H1 (cell line): ENCODE measurements at regions not wholly inside any gene's neighbourhood (a gene's known extent, or its start where the extent isn't known, plus 50 kb on each side); places are given as distances from the start of the nearest gene placed in this dataset.

Experiments used
- CTCF ChIA-PET: fragments of 300-600 bp; sonication (Branson Sonifier 250); formaldehyde crosslinking; loops from one replicate; lab custom pipeline; 2021; ENCODE audit not compliant: partially characterized antibody; lab: Charles Lee
- POLR2A ChIA-PET: fragments of 300-600 bp; sonication (Branson Sonifier 250); formaldehyde crosslinking; loops from one replicate; lab custom pipeline; 2021; ENCODE audit warnings: inconsistent platforms; ENCODE audit not compliant: partially characterized antibody; lab: Charles Lee
- DNase-seq, 2 experiments: peaks; one replicate each; pipeline versions ENCODE4 v3.0.0 to v3.0.0-alpha.2; 2010 to 2022; ENCODE audit warnings: low spot score in 2 of 2, low read depth in 1 of 2, mixed read lengths in 1 of 2
- FAIRE-seq: peaks from 2 replicates; lab custom pipeline; 2011; peaks lifted over from hg19 to GRCh38; lab: Jason Lieb, UNC
- H2AFZ ChIP-seq: 2 replicates; pipeline ENCODE4 v1.8.1; 2012; ENCODE audit warnings: low read length, inconsistent platforms
- H2AK5ac ChIP-seq: 2 replicates; pipeline ENCODE4 v1.6.1; 2013; ENCODE audit warnings: low read depth, low read length
- H2BK120ac ChIP-seq: replicated peaks from 2 replicates; pipeline ENCODE3; 2013; ENCODE audit warnings: low read depth, low read length, inconsistent platforms
- H2BK12ac ChIP-seq: 2 replicates; pipeline ENCODE4 v1.6.1; 2013; ENCODE audit warnings: low read depth, low read length
- H2BK15ac ChIP-seq: 2 replicates; pipeline ENCODE4 v1.6.1; 2013; ENCODE audit warnings: low read length
- H2BK20ac ChIP-seq: 2 replicates; pipeline ENCODE4 v1.6.1; 2013; ENCODE audit warnings: low read length
- H2BK5ac ChIP-seq: 2 replicates; pipeline ENCODE4 v1.6.1; 2013; ENCODE audit warnings: low read depth, low read length
- H3K14ac ChIP-seq: 2 replicates; pipeline ENCODE4 v1.6.1; 2013; ENCODE audit warnings: inconsistent platforms; ENCODE audit not compliant: insufficient read length
- H3K18ac ChIP-seq: 2 replicates; pipeline ENCODE4 v1.6.1; 2013; ENCODE audit warnings: low read length; ENCODE audit errors: extremely low read depth
- H3K23ac ChIP-seq: 2 replicates; pipeline ENCODE4 v1.6.1; 2013; ENCODE audit warnings: inconsistent platforms; ENCODE audit not compliant: insufficient read length
- H3K23me2 ChIP-seq: 2 replicates; pipeline ENCODE4 v1.6.1; 2013; ENCODE audit warnings: low read depth, low read length
- H3K27ac ChIP-seq: 2 replicates; pipeline ENCODE4 v1.6.1; 2011; ENCODE audit warnings: low read depth, low read length, inconsistent platforms
- H3K27me3 ChIP-seq, 4 experiments: replicated peaks in 1 of 4; 1 replicate in 1 of 4; 2 replicates in 3 of 4; pipeline versions ENCODE4 v1.6.1 to v1.8.1; 2011 to 2013; ENCODE audit warnings: low read length in 3 of 4, mild to moderate bottlenecking in 3 of 4, inconsistent platforms in 2 of 4, mixed read lengths in 2 of 4, moderate library complexity in 1 of 4; ENCODE audit not compliant: control insufficient read depth in 3 of 4, insufficient read depth in 3 of 4; ENCODE audit errors: extremely low read depth in 1 of 4
- H3K36me3 ChIP-seq, 4 experiments: 2 replicates each; pipeline versions ENCODE4 v1.6.1 to v1.8.1; 2011 to 2013; ENCODE audit warnings: mild to moderate bottlenecking in 4 of 4, low read length in 3 of 4, moderate library complexity in 2 of 4, control low read depth in 1 of 4, inconsistent platforms in 1 of 4; ENCODE audit not compliant: insufficient read depth in 4 of 4, control insufficient read depth in 2 of 4
- H3K4ac ChIP-seq: replicated peaks from 2 replicates; pipeline ENCODE3; 2013; ENCODE audit warnings: low read length, low read depth, mixed read lengths, inconsistent platforms; ENCODE audit not compliant: insufficient read length
- H3K4me1 ChIP-seq, 4 experiments: replicated peaks in 1 of 4; 1 replicate in 1 of 4; 2 replicates in 3 of 4; pipeline versions ENCODE4 v1.6.1 to v1.8.1; 2011 to 2013; ENCODE audit warnings: low read length in 3 of 4, inconsistent platforms in 2 of 4, mixed read lengths in 1 of 4; ENCODE audit not compliant: insufficient read depth in 4 of 4, control insufficient read depth in 3 of 4
- H3K4me2 ChIP-seq, 2 experiments: 2 replicates each; pipeline versions ENCODE4 v1.6.1 to v1.8.1; 2011 to 2013; ENCODE audit warnings: low read depth in 2 of 2, low read length in 2 of 2, control low read depth in 1 of 2, inconsistent platforms in 1 of 2, mild to moderate bottlenecking in 1 of 2; ENCODE audit not compliant: insufficient read depth in 1 of 2
- H3K4me3 ChIP-seq, 4 experiments: fragments of 200-600, 300-600 bp in 1 of 4; sonication (generic), shearing (Covaris generic), sonication (Bioruptor Twin) in 1 of 4; 2 replicates each; pipeline versions ENCODE4 v1.5.1 to v1.8.1; 2011 to 2016; ENCODE audit warnings: low read length in 4 of 4, low read depth in 3 of 4, control low read depth in 2 of 4, inconsistent platforms in 2 of 4, mild to moderate bottlenecking in 2 of 4, mixed read lengths in 1 of 4, moderate library complexity in 1 of 4; ENCODE audit not compliant: insufficient read depth in 2 of 4; ENCODE audit errors: extremely low read depth in 1 of 4
- H3K56ac ChIP-seq: replicated peaks from 2 replicates; pipeline ENCODE3; 2013; ENCODE audit warnings: low read depth, mild to moderate bottlenecking, mixed read lengths, low read length, inconsistent platforms; ENCODE audit not compliant: insufficient read length
- H3K79me1 ChIP-seq: 2 replicates; pipeline ENCODE4 v1.6.1; 2013; ENCODE audit warnings: low read depth, low read length, control low read depth
- H3K79me2 ChIP-seq, 2 experiments: 2 replicates each; pipeline versions ENCODE4 v1.6.1 to v1.8.1; 2012 to 2013; ENCODE audit warnings: low read length in 2 of 2, mild to moderate bottlenecking in 2 of 2, inconsistent platforms in 1 of 2; ENCODE audit not compliant: insufficient read depth in 2 of 2, control insufficient read depth in 1 of 2
- H3K9ac ChIP-seq, 4 experiments: replicated peaks in 1 of 4; 1 replicate in 1 of 4; 2 replicates in 3 of 4; pipeline versions ENCODE4 v1.6.1 to v1.8.1; 2011 to 2013; ENCODE audit warnings: low read depth in 3 of 4, low read length in 3 of 4, control low read depth in 2 of 4, mild to moderate bottlenecking in 2 of 4, moderate library complexity in 2 of 4, inconsistent platforms in 1 of 4; ENCODE audit errors: extremely low read depth in 1 of 4
- H3K9me3 ChIP-seq, 2 experiments: 2 replicates each; pipeline versions ENCODE4 v1.6.1 to v1.8.1; 2012 to 2013; ENCODE audit warnings: mild to moderate bottlenecking in 2 of 2, moderate library complexity in 2 of 2, control low read depth in 1 of 2, inconsistent platforms in 1 of 2, low read depth in 1 of 2, low read length in 1 of 2, mixed read lengths in 1 of 2; ENCODE audit not compliant: insufficient read depth in 2 of 2
- H4K20me1 ChIP-seq, 2 experiments: replicated peaks in 1 of 2; 2 replicates each; pipeline versions ENCODE3 to v1.8.1; 2011 to 2013; ENCODE audit warnings: inconsistent platforms in 2 of 2, low read length in 2 of 2, mild to moderate bottlenecking in 1 of 2; ENCODE audit not compliant: insufficient read depth in 2 of 2, control insufficient read depth in 1 of 2
- H4K5ac ChIP-seq: 2 replicates; pipeline ENCODE4 v1.6.1; 2013; ENCODE audit warnings: low read length, low read depth, mixed read lengths, inconsistent platforms; ENCODE audit not compliant: insufficient read length
- H4K8ac ChIP-seq: 2 replicates; pipeline ENCODE4 v1.8.0; 2013; ENCODE audit warnings: mild to moderate bottlenecking, moderate library complexity, low read length, inconsistent platforms; ENCODE audit not compliant: insufficient read depth; ENCODE audit errors: extremely low read depth
- H4K91ac ChIP-seq: replicated peaks from 2 replicates; pipeline ENCODE3; 2013; ENCODE audit warnings: low read length, mixed read lengths, inconsistent platforms; ENCODE audit not compliant: insufficient read length
- CBX5 ChIP-seq: fragments of 300-800, 300-1000 bp; sonication (generic); IDR thresholded peaks from 2 replicates; pipeline ENCODE4 v1.7.1; 2016; ENCODE audit warnings: antibody characterized with exemption, low read length, low read depth
- CHD1 ChIP-seq: IDR thresholded peaks from 2 replicates; pipeline ENCODE4 v1.6.1; 2012; ENCODE audit warnings: low read depth, low read length, improper control_type of control experiment
- EGR1 ChIP-seq: IDR thresholded peaks from 2 replicates; pipeline ENCODE4 v1.6.1; 2011; ENCODE audit warnings: low read depth, low read length, borderline replicate concordance
- HDAC2 ChIP-seq, 2 experiments: fragments of 300-600 bp in 1 of 2; sonication (generic) in 1 of 2; IDR thresholded peaks; 2 replicates each; pipeline ENCODE4 v1.6.1; 2011 to 2012; ENCODE audit warnings: low read depth in 2 of 2, low read length in 2 of 2, mild to moderate bottlenecking in 2 of 2, moderate library complexity in 2 of 2, borderline replicate concordance in 1 of 2, inconsistent platforms in 1 of 2
- JUND ChIP-seq: IDR thresholded peaks from 2 replicates; pipeline ENCODE4 v1.6.1; 2011; ENCODE audit warnings: mild to moderate bottlenecking, improper control_type of control experiment, low read length
- KDM4A ChIP-seq: IDR thresholded peaks from one replicate; pipeline ENCODE4 v1.7.1; 2012; ENCODE audit warnings: low read depth, mild to moderate bottlenecking, moderate library complexity, low read length, inconsistent platforms; ENCODE audit not compliant: severe bottlenecking
- RXRA ChIP-seq: IDR thresholded peaks from 2 replicates; pipeline ENCODE4 v1.6.1; 2011; ENCODE audit warnings: low read depth, mild to moderate bottlenecking, low read length, moderate library complexity; ENCODE audit not compliant: insufficient read depth
- SIN3A ChIP-seq, 2 experiments: IDR thresholded peaks in 1 of 2; conservative IDR thresholded peaks in 1 of 2; 2 replicates each; pipeline ENCODE4 v1.6.1; 2011 to 2012; ENCODE audit warnings: low read length in 2 of 2, improper control_type of control experiment in 1 of 2, low read depth in 1 of 2, mild to moderate bottlenecking in 1 of 2
- SP1 ChIP-seq: IDR thresholded peaks from 2 replicates; pipeline ENCODE4 v1.6.1; 2011; ENCODE audit warnings: low read depth, low read length
- SP2 ChIP-seq: IDR thresholded peaks from 2 replicates; pipeline ENCODE4 v1.6.1; 2012; ENCODE audit warnings: mild to moderate bottlenecking, low read length, inconsistent platforms
- SP4 ChIP-seq: IDR thresholded peaks from 2 replicates; pipeline ENCODE4 v1.6.1; 2012; ENCODE audit warnings: low read length, inconsistent platforms
- SRF ChIP-seq: IDR thresholded peaks from 2 replicates; pipeline ENCODE4 v1.6.1; 2011; ENCODE audit warnings: mild to moderate bottlenecking, low read depth, low read length, moderate library complexity
- TAF7 ChIP-seq: optimal IDR thresholded peaks from 2 replicates; pipeline ENCODE3; 2011; ENCODE audit warnings: low read depth, mild to moderate bottlenecking, inconsistent platforms, low read length, moderate library complexity, borderline replicate concordance
- TEAD4 ChIP-seq: IDR thresholded peaks from 2 replicates; pipeline ENCODE4 v1.6.1; 2012; ENCODE audit warnings: low read depth, low read length, inconsistent platforms, mixed read lengths
- WGBS, 2 experiments: shearing (Covaris generic) in 1 of 2; methylation state at CpG; one replicate each; pipeline versions ENCODE4 v1.1.6 to v1.1.7; 2013 to 2015; ENCODE audit warnings: low lambda C conversion rate in 2 of 2, mixed read lengths in 2 of 2, inconsistent platforms in 1 of 2, low coverage in 1 of 2, missing lambda C conversion rate in 1 of 2; ENCODE audit not compliant: insufficient replicate concordance in 2 of 2, insufficient coverage in 1 of 2, insufficient read length in 1 of 2; ENCODE audit errors: extremely low coverage in 1 of 2, missing lambda C conversion rate in 1 of 2; 5-methylcytosine and 5-hydroxymethylcytosine counted together

GRCh38 chr1:221457685-221458446 is 284.0 kb downstream of the DUSP10 start:
- H3K18ac ChIP-seq, result no peak overlapping the region
- no peaks in the 10 kb centered on the region for H3K23me2 ChIP-seq
- no peaks in the 10 kb centered on the region for H3K79me2 ChIP-seq
- no peak overlapping the region for H2BK5ac ChIP-seq
- H3K14ac ChIP-seq, result no peak overlapping the region
- no peaks in the 10 kb centered on the region for H3K4me1 ChIP-seq
- no peak overlapping the region for H3K27ac ChIP-seq
- 96% methylated on average over 7 of the region's 7 CpGs; no CpG with 5 or more reads in 1 of the 2 experiments for WGBS, 2 experiments
- no peaks in the 10 kb centered on the region for H3K27me3 ChIP-seq
- no peak overlapping the region for H3K4me2 ChIP-seq
- peak overlapping the region; percentile 54; the same call in 1 of the 2 replicates for H2AFZ ChIP-seq
- H3K56ac ChIP-seq, result no peak overlapping the region
- H2BK20ac ChIP-seq, result no peak overlapping the region
- H3K4ac ChIP-seq, result no peak overlapping the region
- no peak overlapping the region for H4K91ac ChIP-seq
- no peaks in the 10 kb centered on the region for H3K79me1 ChIP-seq
- no peak overlapping the region for H2BK15ac ChIP-seq
- no peak for TF ChIP-seq KDM4A
- TF ChIP-seq SP1, result no peak
- no peak for TF ChIP-seq SP2
- no peak for TF ChIP-seq SRF
- no peak for TF ChIP-seq CBX5
- no peak for TF ChIP-seq TAF7
- TF ChIP-seq RXRA, result no peak
- no peak for TF ChIP-seq SIN3A (conservative IDR thresholded peaks at IDR 0.05 in 1 of 2, IDR thresholded peaks at IDR 0.05 in 1 of 2; ENCODE audit: low read depth in 1 of 2, low read length in 2 of 2)
- TF ChIP-seq JUND, result no peak
- TF ChIP-seq HDAC2 (IDR thresholded peaks at IDR 0.05; ENCODE audit: borderline replicate concordance in 1 of 2, low read depth in 2 of 2, low read length in 2 of 2), result no peak
- no peak for TF ChIP-seq SP4
- no peak for TF ChIP-seq TEAD4
- no peak for TF ChIP-seq EGR1
- TF ChIP-seq CHD1, result no peak
- TF ChIP-seq, all 59 proteins: peak for 0
- Histone ChIP-seq H4K8ac (no peak overlapping the region), H3K23ac (no peak overlapping the region), H3K4me3 (no peak overlapping the region), H2BK12ac (no peak overlapping the region), H2AK5ac (no peak overlapping the region), H4K5ac (no peak overlapping the region), H3K9me3 (no peaks in the 10 kb centered on the region), H3K9ac (no peak overlapping the region), H3K36me3 (no peaks in the 10 kb centered on the region), H4K20me1 (no peaks in the 10 kb centered on the region), H2BK120ac (no peak overlapping the region)
- no peak for FAIRE-seq
- CTCF ChIA-PET, result interaction anchor here (0.6 to 1.1 kb wide), 5 partner anchors 9 to 574 kb away, joined by 3 to 5 read pairs (median 4); no protein-coding TSS in a partner anchor
- POLR2A ChIA-PET, result no interaction called here
- no peak for DNase-seq
